ENCODE measurements at regions not wholly inside any gene's neighbourhood (a gene's known extent, or its start where the extent isn't known, plus 50 kb on each side); places are given as distances from the start of the nearest gene placed in this dataset.
"Not testable (repeated sequence)": the region's sequence is repeated elsewhere in the genome, so short reads cannot be mapped to it uniquely, and the experiment has no call there.

- not testable (repeated sequence) for DNase-seq (ENCODE audit: low spot score)
Measured at GRCh38 chr4:52522093-52522492, 137.0 kb downstream of the USP46 start.

GRCh38 chr4:52529983-52530382, 129.1 kb downstream of the USP46 start:
- no peak for DNase-seq (ENCODE audit: low spot score)

GRCh38 chr4:52535793-52536192, 123.3 kb downstream of the USP46 start:
- DNase-seq (ENCODE audit: low spot score): no peak

Measured in LoVo (cell line).